ENCODE measurements at regions not wholly inside any gene's neighbourhood (a gene's known extent, or its start where the extent isn't known, plus 50 kb on each side); places are given as distances from the start of the nearest gene placed in this dataset.
"Not testable (repeated sequence)": the region's sequence is repeated elsewhere in the genome, so short reads cannot be mapped to it uniquely, and the experiment has no call there.

- DNase-seq: no peak
These were observed 384.5 kb upstream of the GHITM start for GRCh38 chr10:83754857-83755256.

- DNase-seq: no peak
These were observed 379.2 kb upstream of the GHITM start for GRCh38 chr10:83760142-83760541.

GRCh38 chr10:83764666-83765065 lies 374.6 kb upstream of the GHITM start:
- no peak for DNase-seq

- DNase-seq: no peak
These were observed 373.6 kb upstream of the GHITM start for GRCh38 chr10:83765731-83766130.

- no peak for DNase-seq
These were observed 370.0 kb upstream of the GHITM start for GRCh38 chr10:83769281-83769820.

- DNase-seq: not testable (repeated sequence)
These were observed 352.6 kb upstream of the GHITM start for GRCh38 chr10:83786701-83787100.

GRCh38 chr10:83801983-83802382 lies 337.3 kb upstream of the GHITM start:
- DNase-seq: no peak

GRCh38 chr10:83806717-83807116 lies 332.6 kb upstream of the GHITM start:
- DNase-seq: no peak

GRCh38 chr10:83809001-83809400 lies 330.3 kb upstream of the GHITM start:
- DNase-seq: no peak

- DNase-seq: no peak
These were observed 322.4 kb upstream of the GHITM start for GRCh38 chr10:83816942-83817341.

GRCh38 chr10:83817797-83818196 lies 321.5 kb upstream of the GHITM start:
- DNase-seq: no peak

GRCh38 chr10:83819609-83820008 lies 319.7 kb upstream of the GHITM start:
- DNase-seq: no peak

- DNase-seq: peak in 2 of 3 donors; percentile 40 to 61
These were observed 319.3 kb upstream of the GHITM start for GRCh38 chr10:83820033-83820432.

- peak in 1 of 3 donors; percentile 8 for DNase-seq
These were observed 315.2 kb upstream of the GHITM start for GRCh38 chr10:83824099-83824498.

- DNase-seq: peak; percentile 6 to 61 (median 13)
These were observed 305.2 kb upstream of the GHITM start for GRCh38 chr10:83834096-83834495.

- peak; percentile 18 to 49 (median 36) for DNase-seq
These were observed 303.2 kb upstream of the GHITM start for GRCh38 chr10:83835945-83836745.

- DNase-seq: no peak
These were observed 290.6 kb upstream of the GHITM start for GRCh38 chr10:83848677-83849076.

GRCh38 chr10:83849150-83849549 lies 290.2 kb upstream of the GHITM start:
- no peak for DNase-seq

- DNase-seq: no peak
These were observed 287.2 kb upstream of the GHITM start for GRCh38 chr10:83852146-83852545.

- peak in 1 of 3 donors; percentile 34 for DNase-seq
These were observed 276.6 kb upstream of the GHITM start for GRCh38 chr10:83862723-83863122.

- DNase-seq: no peak
These were observed 275.9 kb upstream of the GHITM start for GRCh38 chr10:83863283-83863966.

- no peak for DNase-seq
These were observed 269.4 kb upstream of the GHITM start for GRCh38 chr10:83869898-83870297.
